WTC11 (cell line): ENCODE measurements at regions not wholly inside any gene's neighbourhood (a gene's known extent, or its start where the extent isn't known, plus 50 kb on each side); places are given as distances from the start of the nearest gene placed in this dataset.

Experiments used
- ATAC-seq: fragments of 200-7000 bp; cut with Tn5 transposase; 2 replicates; pipeline ENCODE4 v1.10.0; 2021; ENCODE audit warnings: mild to moderate bottlenecking, moderate library complexity
- CTCF ChIA-PET: fragments of 300-600 bp; sonication (Branson Sonifier 250); formaldehyde crosslinking; loops from one replicate; lab custom pipeline; 2021; ENCODE audit warnings: antibody characterized with exemption; lab: Charles Lee
- POLR2A ChIA-PET: fragments of 350-600 bp; sonication (Branson Sonifier 250); formaldehyde crosslinking; loops from one replicate; lab custom pipeline; 2021; ENCODE audit warnings: antibody characterized with exemption; lab: Charles Lee
- DNase-seq: peaks from one replicate; pipeline ENCODE4 v3.0.0; 2021; ENCODE audit warnings: low spot score
- H3K27ac Mint-ChIP-seq: 2 replicates; pipeline ENCODE4 v1.8.0; 2021; ENCODE audit warnings: mixed read lengths
- H3K27me3 Mint-ChIP-seq: 2 replicates; pipeline ENCODE4 v1.8.0; 2021; ENCODE audit warnings: low read depth, mild to moderate bottlenecking, moderate library complexity, mixed read lengths
- H3K36me3 Mint-ChIP-seq: 2 replicates; pipeline ENCODE4 v1.8.0; 2021; ENCODE audit warnings: mixed read lengths
- H3K4me1 Mint-ChIP-seq: 2 replicates; pipeline ENCODE4 v1.8.0; 2022; ENCODE audit warnings: mixed read lengths
- H3K4me3 Mint-ChIP-seq: 2 replicates; pipeline ENCODE4 v1.8.0; 2021; ENCODE audit warnings: mild to moderate bottlenecking, moderate library complexity, mixed read lengths
- H3K9me3 Mint-ChIP-seq: 2 replicates; pipeline ENCODE4 v1.8.0; 2021; ENCODE audit warnings: mixed read lengths
- AR ChIP-seq: fragments of 250-450 bp; sonication (Bioruptor Pico); IDR thresholded peaks from 2 replicates; pipeline ENCODE4 v1.9.0; 2021; ENCODE audit warnings: mild to moderate bottlenecking
- ATF6 ChIP-seq: sonication (generic); formaldehyde crosslinking; IDR thresholded peaks from 2 replicates; pipeline ENCODE4 v1.8.1; 2023; ENCODE audit warnings: mild to moderate bottlenecking, missing genetic modification reagents
- CBFB ChIP-seq: sonication (generic); formaldehyde crosslinking; IDR thresholded peaks from 2 replicates; pipeline ENCODE4 v1.8.1; 2022; ENCODE audit warnings: mild to moderate bottlenecking, low read depth, missing genetic modification reagents
- E2F4 ChIP-seq: sonication (generic); formaldehyde crosslinking; IDR thresholded peaks from 2 replicates; pipeline ENCODE4 v1.8.1; 2022; ENCODE audit warnings: low read depth, mild to moderate bottlenecking, moderate library complexity, missing genetic modification reagents, borderline replicate concordance
- ELF4 ChIP-seq: sonication (generic); formaldehyde crosslinking; IDR thresholded peaks from 2 replicates; pipeline ENCODE4 v1.8.1; 2022; ENCODE audit warnings: low read depth, mild to moderate bottlenecking, moderate library complexity, missing genetic modification reagents
- EMX1 ChIP-seq: fragments of 250-450 bp; sonication (Bioruptor Pico); IDR thresholded peaks from 2 replicates; pipeline ENCODE4 v1.8.0; 2021; ENCODE audit warnings: mild to moderate bottlenecking
- FOXJ3 ChIP-seq: sonication (generic); formaldehyde crosslinking; IDR thresholded peaks from 2 replicates; pipeline ENCODE4 v1.9.0; 2021; ENCODE audit warnings: missing genetic modification reagents, mild to moderate bottlenecking, borderline replicate concordance
- NFATC4 ChIP-seq: fragments of 250-450 bp; sonication (Bioruptor Pico); IDR thresholded peaks from 2 replicates; pipeline ENCODE4 v1.9.0; 2021; ENCODE audit warnings: mild to moderate bottlenecking
- NR1H2 ChIP-seq: sonication (generic); formaldehyde crosslinking; IDR thresholded peaks from 2 replicates; pipeline ENCODE4 v1.9.0; 2021; ENCODE audit warnings: mild to moderate bottlenecking, moderate library complexity, missing genetic modification reagents
- NR2C2 ChIP-seq: sonication (generic); formaldehyde crosslinking; IDR thresholded peaks from 2 replicates; pipeline ENCODE4 v1.8.0; 2022; ENCODE audit warnings: mild to moderate bottlenecking, missing genetic modification reagents
- SP1 ChIP-seq: sonication (generic); formaldehyde crosslinking; conservative IDR thresholded peaks from 2 replicates; pipeline ENCODE4 v1.8.1; 2022; ENCODE audit warnings: missing genetic modification reagents
- TF ChIP-seq, protein P1 (sequence below): sonication (generic); formaldehyde crosslinking; IDR thresholded peaks from 2 replicates; pipeline ENCODE4 v1.8.1; 2022; ENCODE audit warnings: mild to moderate bottlenecking, moderate library complexity, missing genetic modification reagents
- TF ChIP-seq, protein P2 (sequence below): fragments of 250-450 bp; sonication (Bioruptor Pico); IDR thresholded peaks from 2 replicates; pipeline ENCODE4 v1.9.0; 2021; ENCODE audit warnings: mild to moderate bottlenecking, borderline replicate concordance
- TF ChIP-seq, protein P3 (sequence below): sonication (generic); formaldehyde crosslinking; IDR thresholded peaks from 2 replicates; pipeline ENCODE4 v1.8.1; 2023; ENCODE audit warnings: mild to moderate bottlenecking, missing genetic modification reagents
- TF ChIP-seq, protein P4 (sequence below): fragments of 250-450 bp; sonication (Bioruptor Pico); IDR thresholded peaks from 2 replicates; pipeline ENCODE4 v1.9.0; 2021; ENCODE audit warnings: mild to moderate bottlenecking
- TF ChIP-seq, protein P5 (sequence below): fragments of 250-450 bp; sonication (Bioruptor Pico); IDR thresholded peaks from 2 replicates; pipeline ENCODE4 v2.1.2; 2022; ENCODE audit warnings: mild to moderate bottlenecking, moderate library complexity

- DNase-seq: no peak
- H3K36me3 Mint-ChIP-seq: no peaks in the 10 kb centered on the region
- CTCF ChIA-PET: no interaction called here
- H3K4me1 Mint-ChIP-seq: no peaks in the 10 kb centered on the region
- no peaks in the 10 kb centered on the region for H3K27me3 Mint-ChIP-seq
- H3K27ac Mint-ChIP-seq: no peak overlapping the region
- no peak for TF ChIP-seq ELF4
- TF ChIP-seq, protein P1, sequence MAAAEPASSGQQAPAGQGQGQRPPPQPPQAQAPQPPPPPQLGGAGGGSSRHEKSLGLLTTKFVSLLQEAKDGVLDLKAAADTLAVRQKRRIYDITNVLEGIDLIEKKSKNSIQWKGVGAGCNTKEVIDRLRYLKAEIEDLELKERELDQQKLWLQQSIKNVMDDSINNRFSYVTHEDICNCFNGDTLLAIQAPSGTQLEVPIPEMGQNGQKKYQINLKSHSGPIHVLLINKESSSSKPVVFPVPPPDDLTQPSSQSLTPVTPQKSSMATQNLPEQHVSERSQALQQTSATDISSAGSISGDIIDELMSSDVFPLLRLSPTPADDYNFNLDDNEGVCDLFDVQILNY: no peak
- TF ChIP-seq, protein P2, sequence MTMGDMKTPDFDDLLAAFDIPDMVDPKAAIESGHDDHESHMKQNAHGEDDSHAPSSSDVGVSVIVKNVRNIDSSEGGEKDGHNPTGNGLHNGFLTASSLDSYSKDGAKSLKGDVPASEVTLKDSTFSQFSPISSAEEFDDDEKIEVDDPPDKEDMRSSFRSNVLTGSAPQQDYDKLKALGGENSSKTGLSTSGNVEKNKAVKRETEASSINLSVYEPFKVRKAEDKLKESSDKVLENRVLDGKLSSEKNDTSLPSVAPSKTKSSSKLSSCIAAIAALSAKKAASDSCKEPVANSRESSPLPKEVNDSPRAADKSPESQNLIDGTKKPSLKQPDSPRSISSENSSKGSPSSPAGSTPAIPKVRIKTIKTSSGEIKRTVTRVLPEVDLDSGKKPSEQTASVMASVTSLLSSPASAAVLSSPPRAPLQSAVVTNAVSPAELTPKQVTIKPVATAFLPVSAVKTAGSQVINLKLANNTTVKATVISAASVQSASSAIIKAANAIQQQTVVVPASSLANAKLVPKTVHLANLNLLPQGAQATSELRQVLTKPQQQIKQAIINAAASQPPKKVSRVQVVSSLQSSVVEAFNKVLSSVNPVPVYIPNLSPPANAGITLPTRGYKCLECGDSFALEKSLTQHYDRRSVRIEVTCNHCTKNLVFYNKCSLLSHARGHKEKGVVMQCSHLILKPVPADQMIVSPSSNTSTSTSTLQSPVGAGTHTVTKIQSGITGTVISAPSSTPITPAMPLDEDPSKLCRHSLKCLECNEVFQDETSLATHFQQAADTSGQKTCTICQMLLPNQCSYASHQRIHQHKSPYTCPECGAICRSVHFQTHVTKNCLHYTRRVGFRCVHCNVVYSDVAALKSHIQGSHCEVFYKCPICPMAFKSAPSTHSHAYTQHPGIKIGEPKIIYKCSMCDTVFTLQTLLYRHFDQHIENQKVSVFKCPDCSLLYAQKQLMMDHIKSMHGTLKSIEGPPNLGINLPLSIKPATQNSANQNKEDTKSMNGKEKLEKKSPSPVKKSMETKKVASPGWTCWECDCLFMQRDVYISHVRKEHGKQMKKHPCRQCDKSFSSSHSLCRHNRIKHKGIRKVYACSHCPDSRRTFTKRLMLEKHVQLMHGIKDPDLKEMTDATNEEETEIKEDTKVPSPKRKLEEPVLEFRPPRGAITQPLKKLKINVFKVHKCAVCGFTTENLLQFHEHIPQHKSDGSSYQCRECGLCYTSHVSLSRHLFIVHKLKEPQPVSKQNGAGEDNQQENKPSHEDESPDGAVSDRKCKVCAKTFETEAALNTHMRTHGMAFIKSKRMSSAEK: no peak
- TF ChIP-seq, all 79 proteins: peak for 0
- no peak for ATAC-seq
- POLR2A ChIA-PET: no interaction called here
- Mint-ChIP-seq H3K9me3 (no peaks in the 10 kb centered on the region), H3K4me3 (no peak overlapping the region)
Measured at GRCh38 chr1:57819893-57820292, 396.0 kb upstream of the DAB1 start.

- Mint-ChIP-seq H3K36me3 (no peaks in the 10 kb centered on the region), H3K27ac (no peak overlapping the region), H3K9me3 (0 out of 2 replicates have a peak, but pooled peaks cover 3% of the 10 kb centered on the region), H3K4me1 (peaks cover 4% of the 10 kb centered on the region), H3K27me3 (no peaks in the 10 kb centered on the region), H3K4me3 (no peak overlapping the region)
- ATAC-seq: no peak
- POLR2A ChIA-PET: interaction anchor here (1.1 kb wide), 1 partner anchor 14 kb away, joined by 3 read pairs; no protein-coding TSS in a partner anchor
- TF ChIP-seq SP1 (no peak), EMX1 (CRISPR knock-in tag) (no peak), E2F4 (CRISPR knock-in tag) (no peak), AR (CRISPR knock-in tag) (no peak), NFATC4 (CRISPR knock-in tag) (no peak), NR1H2 (CRISPR knock-in tag) (no peak)
- TF ChIP-seq, protein P3, sequence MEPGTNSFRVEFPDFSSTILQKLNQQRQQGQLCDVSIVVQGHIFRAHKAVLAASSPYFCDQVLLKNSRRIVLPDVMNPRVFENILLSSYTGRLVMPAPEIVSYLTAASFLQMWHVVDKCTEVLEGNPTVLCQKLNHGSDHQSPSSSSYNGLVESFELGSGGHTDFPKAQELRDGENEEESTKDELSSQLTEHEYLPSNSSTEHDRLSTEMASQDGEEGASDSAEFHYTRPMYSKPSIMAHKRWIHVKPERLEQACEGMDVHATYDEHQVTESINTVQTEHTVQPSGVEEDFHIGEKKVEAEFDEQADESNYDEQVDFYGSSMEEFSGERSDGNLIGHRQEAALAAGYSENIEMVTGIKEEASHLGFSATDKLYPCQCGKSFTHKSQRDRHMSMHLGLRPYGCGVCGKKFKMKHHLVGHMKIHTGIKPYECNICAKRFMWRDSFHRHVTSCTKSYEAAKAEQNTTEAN (CRISPR knock-in tag): no peak
- CTCF ChIA-PET: no interaction called here
- no peak for DNase-seq
Measured at GRCh38 chr1:57803586-57803985, 379.7 kb upstream of the DAB1 start.

GRCh38 chr1:57800376-57800775 is 376.5 kb upstream of the DAB1 start:
- H3K4me3 Mint-ChIP-seq: no peak overlapping the region
- no peak overlapping the region for H3K27ac Mint-ChIP-seq
- ChIA-PET POLR2A (no interaction called here), CTCF (no interaction called here)
- ATAC-seq (no peak), DNase-seq (no peak)
- no peaks in the 10 kb centered on the region for H3K36me3 Mint-ChIP-seq
- 0 out of 2 replicates have a peak, but pooled peaks cover 3% of the 10 kb centered on the region for H3K9me3 Mint-ChIP-seq
- no peaks in the 10 kb centered on the region for H3K27me3 Mint-ChIP-seq
- peaks cover 23% of the 10 kb centered on the region for H3K4me1 Mint-ChIP-seq
- TF ChIP-seq FOXJ3 (CRISPR knock-in tag) (no peak), NR2C2 (CRISPR knock-in tag) (no peak), ATF6 (CRISPR knock-in tag) (no peak), CBFB (no peak)
- TF ChIP-seq, protein P4, sequence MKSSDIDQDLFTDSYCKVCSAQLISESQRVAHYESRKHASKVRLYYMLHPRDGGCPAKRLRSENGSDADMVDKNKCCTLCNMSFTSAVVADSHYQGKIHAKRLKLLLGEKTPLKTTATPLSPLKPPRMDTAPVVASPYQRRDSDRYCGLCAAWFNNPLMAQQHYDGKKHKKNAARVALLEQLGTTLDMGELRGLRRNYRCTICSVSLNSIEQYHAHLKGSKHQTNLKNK (CRISPR knock-in tag): no peak
- TF ChIP-seq, protein P5, sequence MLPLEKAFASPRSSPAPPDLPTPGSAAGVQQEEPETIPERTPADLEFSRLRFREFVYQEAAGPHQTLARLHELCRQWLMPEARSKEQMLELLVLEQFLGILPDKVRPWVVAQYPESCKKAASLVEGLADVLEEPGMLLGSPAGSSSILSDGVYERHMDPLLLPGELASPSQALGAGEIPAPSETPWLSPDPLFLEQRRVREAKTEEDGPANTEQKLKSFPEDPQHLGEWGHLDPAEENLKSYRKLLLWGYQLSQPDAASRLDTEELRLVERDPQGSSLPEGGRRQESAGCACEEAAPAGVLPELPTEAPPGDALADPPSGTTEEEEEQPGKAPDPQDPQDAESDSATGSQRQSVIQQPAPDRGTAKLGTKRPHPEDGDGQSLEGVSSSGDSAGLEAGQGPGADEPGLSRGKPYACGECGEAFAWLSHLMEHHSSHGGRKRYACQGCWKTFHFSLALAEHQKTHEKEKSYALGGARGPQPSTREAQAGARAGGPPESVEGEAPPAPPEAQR (CRISPR knock-in tag): no peak
